Limb (tissue), 2 donors: ENCODE measurements at regions not wholly inside any gene's neighbourhood (a gene's known extent, or its start where the extent isn't known, plus 50 kb on each side); places are given as distances from the start of the nearest gene placed in this dataset.
"Not testable (repeated sequence)": the region's sequence is repeated elsewhere in the genome, so short reads cannot be mapped to it uniquely, and the experiment has no call there.

Source experiments
- DNase-seq, 2 donors: peaks; one replicate each; pipeline ENCODE4 v3.0.0-alpha.2; 2016; ENCODE audit errors: extremely low spot score in 2 of 2

DNA sequence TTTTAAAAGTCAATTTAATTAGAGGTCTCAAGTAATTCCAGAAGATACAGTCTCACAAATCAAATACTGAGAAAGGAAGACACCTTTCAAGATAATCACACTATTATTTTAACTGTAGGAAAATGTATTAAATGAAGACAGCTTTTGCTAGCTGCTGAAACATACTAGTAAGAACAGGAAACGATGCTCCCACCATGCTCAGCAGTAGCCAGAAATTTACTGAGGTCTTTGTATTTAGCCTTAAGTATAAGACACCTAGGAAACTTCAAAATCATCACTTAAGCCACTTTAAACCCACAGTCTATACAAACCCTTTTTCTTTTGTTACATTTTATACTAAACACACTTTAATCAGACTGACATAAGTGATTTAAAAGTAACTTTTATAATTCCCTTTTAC is 72.7 kb upstream of the NPIPB12 start:
- DNase-seq, result not testable (repeated sequence)

DNA sequence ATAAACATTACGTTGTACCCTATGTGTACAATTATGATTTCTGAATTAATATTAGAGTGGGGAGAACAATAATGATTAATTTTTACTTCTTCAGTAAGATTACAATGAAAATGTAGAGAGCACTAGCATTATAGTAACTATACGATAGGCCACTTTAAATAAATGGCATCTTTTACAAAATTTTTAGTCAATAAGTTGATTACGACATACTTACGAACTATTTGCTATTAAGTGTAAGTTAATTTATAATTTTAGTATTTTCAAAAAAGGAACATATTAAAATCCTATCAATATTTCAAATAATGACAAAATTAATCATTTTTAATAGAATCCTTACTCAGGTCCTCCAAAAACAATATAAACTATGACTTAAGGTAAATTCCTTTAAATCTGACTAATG is 75.6 kb upstream of the NPIPB12 start:
- DNase-seq, result not testable (repeated sequence)

DNA sequence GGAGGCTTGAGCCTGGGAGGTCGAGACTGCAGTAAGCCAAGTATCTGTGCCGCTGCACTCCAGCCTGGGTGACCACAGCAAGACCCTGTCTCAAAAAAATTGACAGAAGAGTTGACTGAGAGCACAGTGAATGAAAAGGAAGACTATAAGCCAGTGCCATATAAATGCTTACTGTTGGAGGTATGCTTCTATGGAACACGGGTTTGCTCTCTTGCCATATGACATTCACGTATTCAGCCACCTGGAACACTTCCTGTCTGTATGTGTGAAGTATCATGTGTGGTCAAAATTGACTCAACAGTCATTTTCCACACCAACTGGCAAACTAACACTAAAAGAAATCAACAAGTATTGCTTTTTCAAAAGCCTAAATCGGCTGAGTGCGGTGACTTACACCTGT is 71.1 kb upstream of the SPN start:
- not testable (repeated sequence) for DNase-seq

DNA sequence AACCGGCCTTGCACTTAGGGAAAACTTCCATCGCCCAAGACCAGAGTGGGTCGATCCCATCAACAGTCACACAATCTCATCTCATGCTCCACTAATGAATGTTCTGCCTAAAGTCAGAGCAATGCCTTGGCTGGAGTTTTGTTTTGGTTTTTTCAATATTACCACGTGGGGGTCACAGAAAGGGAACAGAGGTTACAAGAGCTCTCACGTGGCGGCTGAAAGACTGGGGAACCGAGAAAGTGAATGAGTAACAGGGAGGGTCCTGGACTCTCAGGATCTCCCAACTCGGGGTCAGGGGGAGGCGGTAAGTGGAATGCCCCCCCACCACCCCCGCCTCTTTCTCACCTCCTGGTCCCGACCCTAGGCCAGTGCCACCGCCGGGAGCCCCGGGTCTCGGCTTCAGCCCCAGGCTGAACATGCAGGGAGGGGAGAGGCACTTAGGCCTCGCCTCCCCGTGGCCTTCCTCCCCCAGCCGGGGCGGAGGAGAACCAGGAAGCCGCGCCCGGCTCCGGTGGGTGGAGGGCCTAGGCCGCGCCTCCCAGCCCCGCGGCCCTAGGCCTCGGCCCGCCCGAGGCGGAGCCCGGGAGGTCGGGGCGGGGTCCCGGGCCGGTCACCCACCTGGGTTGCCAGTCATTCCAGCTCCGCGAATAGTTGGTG is 68.7 kb upstream of the SPN start:
- DNase-seq, result not testable (repeated sequence)

DNA sequence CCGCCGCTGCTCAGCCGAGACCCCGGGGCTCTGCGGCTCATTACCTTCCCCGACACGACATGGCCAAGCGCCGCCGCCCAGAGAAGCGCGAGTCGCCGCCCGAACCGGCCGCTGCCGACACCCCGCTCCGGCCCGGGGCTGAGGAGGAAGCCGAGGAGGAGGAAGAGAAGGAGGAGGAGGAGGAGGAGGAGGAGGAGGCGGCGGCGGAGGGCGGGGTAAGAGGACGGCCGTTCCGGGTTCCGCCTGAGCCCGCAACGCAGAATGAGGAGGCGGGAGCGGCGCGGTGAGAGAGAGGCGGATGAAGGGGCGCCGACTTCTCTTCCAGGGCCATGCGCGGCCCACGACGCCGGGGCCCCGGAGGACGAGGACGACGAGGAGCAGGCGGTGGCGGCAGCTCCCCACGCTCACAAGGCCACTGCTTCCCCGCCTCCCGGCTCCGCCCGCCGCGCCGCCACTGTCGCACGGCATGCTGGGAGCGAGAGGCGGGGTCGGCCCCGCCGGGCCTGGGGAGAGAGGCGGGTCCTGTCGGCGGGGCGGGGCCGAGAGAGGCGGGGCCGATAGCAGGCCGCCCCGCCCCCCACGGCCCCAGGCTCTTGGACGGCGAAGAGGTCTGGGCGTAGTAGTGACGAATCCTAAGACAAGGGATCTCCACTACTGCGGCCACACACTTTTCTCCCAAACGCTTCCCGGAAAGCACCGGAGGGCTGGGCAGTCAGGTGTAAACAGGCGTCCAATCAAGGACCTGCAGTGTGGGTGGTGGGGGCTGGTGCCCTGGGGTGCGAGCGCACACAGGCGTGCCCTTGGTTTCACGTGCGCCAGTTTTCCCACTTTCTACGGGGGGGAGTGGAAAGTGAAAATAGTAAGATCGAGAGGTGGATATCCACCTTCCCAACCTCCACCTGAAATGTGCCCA is 67.9 kb upstream of the SPN start:
- DNase-seq, result peak; percentile 80 to 93

DNA sequence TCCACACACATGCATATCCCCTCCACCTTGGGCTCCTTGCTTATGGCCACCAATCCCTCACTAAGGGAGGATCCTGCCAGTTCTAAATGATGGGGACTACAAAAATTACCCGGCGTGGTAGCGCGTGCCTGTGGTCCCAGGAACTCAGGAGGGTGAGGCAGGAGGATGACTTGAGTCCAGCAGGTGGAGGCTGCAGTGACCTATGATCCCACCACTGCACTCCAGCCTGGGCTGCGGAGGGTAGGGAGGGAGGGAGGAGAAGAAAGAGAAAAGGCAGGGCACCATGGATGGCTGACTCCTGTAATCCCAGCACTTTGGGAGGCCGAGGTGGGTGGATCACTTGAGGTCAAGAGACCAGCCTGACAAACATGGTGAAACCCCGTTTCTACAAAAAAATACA is 66.0 kb upstream of the SPN start:
- DNase-seq, result not testable (repeated sequence)

DNA sequence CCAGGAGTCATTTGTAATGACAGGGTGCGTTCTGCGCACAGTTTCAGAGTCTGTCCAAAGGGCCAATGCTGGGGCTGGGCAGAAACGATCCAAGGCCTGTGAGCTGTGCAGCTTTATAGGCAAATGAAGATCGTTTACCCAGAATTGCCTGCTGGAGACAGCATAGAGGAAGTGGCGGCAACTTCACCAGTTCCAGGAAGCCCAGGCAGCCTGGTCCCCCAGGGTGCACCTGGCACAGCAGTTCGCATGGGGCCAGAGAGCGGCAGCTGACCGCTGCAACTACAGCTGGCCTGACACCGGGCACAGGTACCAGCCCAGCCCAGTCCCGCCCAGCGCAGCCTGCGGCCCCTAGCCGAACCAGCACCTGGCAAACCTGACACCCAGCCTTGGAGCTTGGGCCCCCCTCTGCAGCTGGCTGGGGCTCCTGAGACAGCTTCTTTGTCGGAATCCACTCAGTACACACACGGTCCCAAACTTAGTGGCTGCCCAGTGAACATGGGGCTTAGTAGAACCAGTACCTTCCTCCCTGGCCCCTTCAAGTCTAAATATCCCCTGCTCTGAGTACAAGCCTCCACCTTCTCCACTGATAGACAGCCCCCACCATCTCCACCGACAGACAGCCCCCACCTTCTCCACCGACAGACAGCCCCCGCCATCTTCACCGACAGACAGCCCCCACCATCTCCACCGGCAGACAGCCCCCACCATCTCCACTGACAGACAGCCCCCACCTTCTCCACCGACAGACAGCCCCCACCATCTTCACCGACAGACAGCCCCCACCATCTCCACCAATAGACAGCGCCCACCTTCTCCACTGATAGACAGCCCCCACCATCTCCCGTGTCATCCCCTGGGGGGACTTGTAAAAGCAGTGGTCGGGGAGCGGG is 62.7 kb upstream of the SPN start:
- not testable (repeated sequence) for DNase-seq

DNA sequence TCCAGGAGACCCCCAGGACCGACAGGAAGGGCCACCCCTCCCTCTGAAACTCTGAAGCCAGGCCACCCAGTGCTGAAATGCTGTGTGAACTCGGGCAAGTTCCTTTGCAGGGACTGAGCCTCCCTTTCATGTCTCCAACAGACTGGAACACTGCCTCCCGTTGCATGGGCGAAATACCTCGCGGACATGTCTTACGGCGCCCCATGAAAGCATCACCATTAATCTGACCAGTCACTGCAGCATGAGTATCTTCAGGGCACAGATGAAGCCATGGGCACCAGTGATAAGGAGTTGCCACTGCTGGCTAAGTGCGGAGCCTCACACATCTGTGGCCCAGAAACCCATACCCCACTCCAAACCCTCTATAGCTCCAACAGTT is 60.8 kb upstream of the SPN start:
- not testable (repeated sequence) for DNase-seq

DNA sequence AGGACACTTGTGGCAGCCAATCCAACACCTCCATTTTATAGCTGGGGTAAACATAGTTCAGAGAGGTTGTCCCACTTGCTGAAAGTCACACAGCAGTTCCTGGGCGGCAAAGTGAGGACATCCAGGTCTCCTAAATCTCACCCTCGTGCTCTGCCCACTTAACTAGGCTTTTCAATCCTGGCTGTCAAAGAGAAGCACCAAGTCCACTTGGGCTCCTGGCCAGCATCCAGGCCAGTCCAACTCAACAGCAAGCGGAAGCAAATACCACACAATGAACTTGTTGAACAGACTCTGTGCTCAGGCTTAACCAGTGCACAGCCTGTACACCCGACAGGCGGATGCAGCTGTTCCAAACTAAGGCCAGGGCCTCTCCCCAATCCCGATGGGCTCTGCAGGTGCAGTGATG is 60.4 kb upstream of the SPN start:
- DNase-seq, result not testable (repeated sequence)

DNA sequence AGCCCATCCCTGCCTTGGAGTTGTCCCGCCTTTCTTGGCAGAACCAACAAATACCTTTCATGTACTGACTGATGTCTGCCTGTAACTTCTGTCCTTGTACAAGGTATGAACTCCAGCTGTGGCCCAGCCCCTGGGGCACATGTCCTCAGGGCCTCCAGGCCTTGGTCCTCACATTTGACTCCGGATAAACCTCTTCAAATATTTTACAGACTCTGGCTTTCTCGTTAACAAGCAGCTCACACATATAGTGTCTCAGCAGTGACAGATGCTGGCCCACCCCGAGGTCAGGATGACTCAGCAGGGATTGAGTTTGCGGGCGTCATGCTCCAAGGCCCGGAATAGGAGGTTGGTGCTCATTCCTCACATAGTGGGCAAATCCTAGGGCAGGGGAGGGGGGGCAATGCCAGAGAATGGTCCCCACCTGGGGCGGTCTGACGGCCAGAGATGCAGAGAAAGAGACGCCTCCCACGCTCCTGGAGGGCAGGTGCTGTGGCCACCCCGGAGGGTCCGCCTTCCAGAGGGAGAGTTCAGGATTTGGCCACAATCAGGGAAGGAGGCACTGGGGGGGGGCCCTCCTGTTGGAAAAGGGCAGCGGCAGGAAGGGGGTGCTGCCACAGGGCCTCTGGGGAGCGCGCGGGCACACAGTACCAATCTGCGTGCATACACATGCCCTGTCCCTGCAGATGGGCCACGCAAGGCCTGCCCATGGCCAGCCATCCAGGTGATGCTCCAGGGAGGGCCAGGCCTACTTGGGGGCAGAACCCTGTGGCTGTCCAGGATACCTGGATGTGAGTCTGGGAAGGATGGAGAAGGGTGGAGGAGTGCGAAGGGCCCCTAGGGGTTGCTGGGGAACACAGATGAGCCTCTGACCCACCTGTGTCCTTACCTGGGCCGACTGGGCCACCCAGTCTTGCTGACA is 58.2 kb upstream of the SPN start:
- DNase-seq, result peak in 1 of 2 donors; percentile 41

DNA sequence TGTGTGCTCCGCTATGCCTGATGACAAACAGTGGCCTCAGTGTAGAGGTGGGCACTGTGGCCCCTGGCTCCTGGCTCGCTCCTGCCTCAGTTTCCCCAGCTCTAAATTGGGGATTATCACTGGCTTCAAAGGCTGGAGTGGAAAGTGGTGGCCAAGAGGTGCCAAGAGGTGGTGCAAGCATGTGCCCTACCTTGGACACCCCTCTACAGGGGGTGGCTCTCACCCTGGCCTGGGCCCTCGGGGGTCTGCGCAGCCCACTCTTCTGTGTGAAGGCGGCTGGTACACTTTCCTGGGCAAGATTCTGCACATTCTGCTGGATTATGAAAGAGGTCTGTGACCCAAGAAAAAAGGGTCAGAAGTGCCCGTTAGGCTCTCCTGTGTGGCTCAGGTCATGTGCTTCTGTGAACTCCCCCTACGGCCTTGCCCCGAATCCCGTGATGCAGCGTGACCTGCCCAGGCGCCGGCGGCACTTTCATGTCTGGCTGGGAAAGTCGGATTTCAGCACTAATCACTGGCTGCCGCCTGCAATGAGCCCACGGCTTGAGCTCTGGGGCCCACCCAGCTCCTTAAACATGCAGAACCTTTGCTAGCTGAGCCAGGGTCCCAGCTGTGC is 57.3 kb upstream of the SPN start:
- DNase-seq, result not testable (repeated sequence)

DNA sequence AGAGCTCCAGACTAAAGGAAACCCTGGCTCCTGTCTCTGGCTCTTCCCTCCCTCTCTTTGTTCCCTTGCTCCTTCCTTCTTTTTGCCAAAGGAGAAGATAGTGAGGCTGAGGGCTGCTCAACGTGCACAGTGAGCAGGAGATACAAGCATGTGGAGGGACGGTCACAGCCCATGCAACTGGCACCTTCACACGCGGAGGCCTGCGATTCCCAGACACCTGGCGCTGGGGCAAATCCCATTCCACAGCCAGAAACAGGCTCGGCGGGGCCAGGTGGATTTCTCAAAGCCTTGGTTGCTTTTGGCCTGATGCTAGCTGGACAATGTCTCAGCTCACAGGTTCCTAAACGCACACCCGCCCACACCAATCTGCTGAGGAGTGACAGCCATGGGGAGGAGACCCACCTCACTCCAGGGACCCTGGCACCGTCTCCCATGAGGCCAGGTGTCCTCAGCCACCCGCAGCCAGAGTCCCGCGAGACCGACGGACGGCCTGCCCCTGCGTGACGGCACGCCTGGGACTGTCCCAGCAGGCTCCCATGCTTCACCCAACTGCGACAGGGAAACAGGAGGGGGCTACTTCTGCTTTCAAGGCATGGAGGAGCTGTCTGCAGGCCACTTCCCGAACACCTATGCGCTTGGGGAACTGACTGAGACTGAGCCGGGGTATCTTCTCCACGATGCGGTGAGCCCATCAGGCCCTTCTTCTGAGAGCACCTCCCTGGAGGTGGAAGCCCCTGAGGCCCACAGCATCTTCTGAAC is 56.2 kb upstream of the SPN start:
- DNase-seq, result not testable (repeated sequence)

DNA sequence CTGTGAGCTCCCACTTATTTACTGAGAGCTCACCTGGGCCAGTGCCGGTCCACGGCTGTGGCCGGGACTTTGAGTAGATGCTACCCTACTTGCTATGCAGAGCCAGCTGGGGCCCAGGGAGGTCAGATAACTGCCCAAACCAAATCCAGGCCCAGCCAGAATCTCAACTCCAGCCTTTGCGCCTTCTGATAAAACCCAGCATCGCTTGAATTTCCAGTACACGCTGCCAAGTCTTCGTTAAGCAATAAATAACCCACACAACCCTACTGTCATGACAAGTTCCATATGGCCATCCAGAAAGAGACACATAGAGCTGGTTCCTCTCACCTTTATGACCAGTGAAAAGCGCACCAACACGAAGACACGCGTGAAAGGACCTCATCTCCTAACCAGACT is 55.6 kb upstream of the SPN start:
- DNase-seq, result not testable (repeated sequence)

DNA sequence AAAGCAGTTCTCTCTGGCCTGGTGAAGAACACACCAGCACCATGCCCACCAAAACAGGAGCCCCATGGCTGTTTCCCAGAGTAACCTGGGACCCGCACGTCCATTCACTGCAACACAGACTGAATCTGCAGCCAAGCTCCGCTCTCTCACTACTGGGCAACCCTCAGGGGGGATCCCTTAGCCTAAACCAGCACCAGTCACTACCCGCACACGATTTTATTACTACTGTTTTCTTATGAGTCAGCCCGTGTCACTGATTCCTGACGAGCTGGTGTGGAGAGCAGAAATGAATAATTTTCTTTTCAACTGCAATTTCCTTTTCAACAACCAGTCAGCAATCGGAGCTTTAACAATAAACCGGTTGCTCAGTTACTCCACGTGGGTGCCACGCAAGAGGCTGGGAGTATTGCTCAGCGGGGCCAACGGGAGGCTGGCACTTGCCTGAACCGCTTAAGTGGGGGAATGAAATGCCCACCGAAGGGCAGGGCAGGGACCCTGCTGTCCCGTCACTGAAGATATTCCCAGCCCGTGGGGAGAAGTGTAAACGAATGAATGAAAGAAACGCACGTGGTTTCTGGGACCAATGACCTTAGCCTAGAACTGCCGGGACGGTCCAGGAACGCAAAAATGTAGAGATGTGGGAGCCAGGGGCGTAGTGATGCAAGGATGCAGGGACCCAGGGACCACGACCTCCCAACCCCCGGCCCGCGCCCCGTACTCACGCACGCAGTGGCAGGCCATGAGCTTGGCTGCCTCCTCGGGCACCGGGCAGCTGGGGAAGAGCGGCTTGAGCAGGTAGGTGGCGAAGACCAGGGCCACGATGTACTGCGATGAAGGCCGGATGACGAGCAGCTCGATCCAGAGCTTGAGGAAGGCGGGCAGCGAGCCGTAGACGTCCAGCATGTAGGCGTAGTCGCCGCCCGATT is 50.4 kb upstream of the SPN start:
- DNase-seq, result not testable (repeated sequence)
